ENCODE measurements at regions not wholly inside any gene's neighbourhood (a gene's known extent, or its start where the extent isn't known, plus 50 kb on each side); places are given as distances from the start of the nearest gene placed in this dataset.

GRCh38 chr2:139850254-139850890 lies 1070.2 kb upstream of the NXPH2 start:
- TF ChIP-seq CTCF (tag by site-specific recombination; IDR thresholded peaks at IDR 0.05) (no peak), ZNF658 (tag by site-specific recombination; IDR thresholded peaks at IDR 0.05) (no peak), ZNF549 (tag by site-specific recombination; IDR thresholded peaks at IDR 0.05) (no peak), SP2 (tag by site-specific recombination; IDR thresholded peaks at IDR 0.05) (no peak)
- TF ChIP-seq, protein P1, sequence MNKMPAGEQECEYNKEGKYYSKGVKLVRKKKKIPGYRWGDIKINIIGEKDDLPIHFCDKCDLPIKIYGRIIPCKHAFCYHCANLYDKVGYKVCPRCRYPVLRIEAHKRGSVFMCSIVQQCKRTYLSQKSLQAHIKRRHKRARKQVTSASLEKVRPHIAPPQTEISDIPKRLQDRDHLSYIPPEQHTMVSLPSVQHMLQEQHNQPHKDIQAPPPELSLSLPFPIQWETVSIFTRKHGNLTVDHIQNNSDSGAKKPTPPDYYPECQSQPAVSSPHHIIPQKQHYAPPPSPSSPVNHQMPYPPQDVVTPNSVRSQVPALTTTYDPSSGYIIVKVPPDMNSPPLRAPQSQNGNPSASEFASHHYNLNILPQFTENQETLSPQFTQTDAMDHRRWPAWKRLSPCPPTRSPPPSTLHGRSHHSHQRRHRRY (tag by site-specific recombination; IDR thresholded peaks at IDR 0.05): no peak
